Liver (tissue), 3 donors: ENCODE measurements at regions not wholly inside any gene's neighbourhood (a gene's known extent, or its start where the extent isn't known, plus 50 kb on each side); places are given as distances from the start of the nearest gene placed in this dataset.

Experiments used
- CTCF ChIP-seq: fragments of 150-350 bp; IDR thresholded peaks from 2 replicates; pipeline ENCODE4 v1.5.1; 2017; ENCODE audit warnings: improper control_type of control experiment, low read depth, low read length; ENCODE audit not compliant: missing input control
- RAD21 ChIP-seq, 2 donors: IDR thresholded peaks; 2 replicates each; pipeline ENCODE4 v1.6.1; 2016; ENCODE audit warnings: antibody characterized with exemption in 2 of 2, mild to moderate bottlenecking in 2 of 2
- REST ChIP-seq: IDR thresholded peaks from 2 replicates; pipeline ENCODE4 v1.6.1; 2016; ENCODE audit warnings: antibody characterized with exemption, mild to moderate bottlenecking
- TF ChIP-seq, protein P1 (sequence below): IDR thresholded peaks from 2 replicates; pipeline ENCODE4 v1.6.1; 2016; ENCODE audit warnings: antibody characterized with exemption
- donor health status: healthy.
- donor health status: healthy.

- TF ChIP-seq RAD21 (IDR thresholded peaks at IDR 0.05) (no peak), CTCF (no peak), REST (no peak)
- TF ChIP-seq, protein P1, sequence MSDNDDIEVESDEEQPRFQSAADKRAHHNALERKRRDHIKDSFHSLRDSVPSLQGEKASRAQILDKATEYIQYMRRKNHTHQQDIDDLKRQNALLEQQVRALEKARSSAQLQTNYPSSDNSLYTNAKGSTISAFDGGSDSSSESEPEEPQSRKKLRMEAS = no peak
Observed at GRCh38 chr6:21359926-21360325, 233.6 kb upstream of the SOX4 start.
